Activated CD8-positive, alpha-beta T cell treated with anti-CD3 and anti-CD28 coated beads for 36 hours (primary cell): ENCODE measurements at regions not wholly inside any gene's neighbourhood (a gene's known extent, or its start where the extent isn't known, plus 50 kb on each side); places are given as distances from the start of the nearest gene placed in this dataset.

Experiments
- ATAC-seq: fragments of 200-7000 bp; cut with Tn5 transposase; one replicate; pipeline ENCODE4 v1.10.0; 2021; ENCODE audit warnings: mild to moderate bottlenecking, moderate library complexity
- CTCF ChIA-PET: fragments of 350-600 bp; sonication (Branson Sonifier 250); formaldehyde crosslinking; loops from one replicate; lab custom pipeline; 2021; ENCODE audit warnings: antibody characterized with exemption; lab: Charles Lee
- POLR2A ChIA-PET: fragments of 350-600 bp; sonication (Branson Sonifier 250); formaldehyde crosslinking; loops from one replicate; lab custom pipeline; 2021; ENCODE audit warnings: antibody characterized with exemption; lab: Charles Lee
- DNase-seq: peaks from one replicate; pipeline ENCODE4 v3.0.0-alpha.2; 2020
- H3K27ac Mint-ChIP-seq: one replicate; pipeline ENCODE4 v1.8.0; 2021; ENCODE audit warnings: mild to moderate bottlenecking, mixed read lengths
- H3K27me3 Mint-ChIP-seq: one replicate; pipeline ENCODE4 v1.8.0; 2021; ENCODE audit warnings: mixed read lengths
- H3K36me3 Mint-ChIP-seq: one replicate; pipeline ENCODE4 v1.8.0; 2021; ENCODE audit warnings: low read depth, mixed read lengths
- H3K4me1 Mint-ChIP-seq: one replicate; pipeline ENCODE4 v1.8.0; 2021; ENCODE audit warnings: low read depth, mixed read lengths
- H3K4me3 Mint-ChIP-seq: one replicate; pipeline ENCODE4 v1.8.0; 2021; ENCODE audit warnings: mild to moderate bottlenecking, moderate library complexity, mixed read lengths
- H3K9me3 Mint-ChIP-seq: one replicate; pipeline ENCODE4 v1.8.0; 2021; ENCODE audit warnings: mixed read lengths
- intact Hi-C: fragments of 100-400 bp; cut with micrococcal nuclease; formaldehyde crosslinking; loops from one replicate; pipeline ENCODE4 v1.10.0; 2022
- TF ChIP-seq, protein P1 (sequence below): fragments of 200-600 bp; IDR thresholded peaks from one replicate; pipeline ENCODE4 v1.8.0; 2022; ENCODE audit warnings: antibody characterized with exemption, mild to moderate bottlenecking

- DNase-seq (no peak), ATAC-seq (no peak)
- H3K27ac Mint-ChIP-seq = no peak overlapping the region
- no peaks in the 10 kb centered on the region for H3K36me3 Mint-ChIP-seq
- H3K4me3 Mint-ChIP-seq = no peak overlapping the region
- CTCF ChIA-PET = no interaction called here
- TF ChIP-seq, protein P1, sequence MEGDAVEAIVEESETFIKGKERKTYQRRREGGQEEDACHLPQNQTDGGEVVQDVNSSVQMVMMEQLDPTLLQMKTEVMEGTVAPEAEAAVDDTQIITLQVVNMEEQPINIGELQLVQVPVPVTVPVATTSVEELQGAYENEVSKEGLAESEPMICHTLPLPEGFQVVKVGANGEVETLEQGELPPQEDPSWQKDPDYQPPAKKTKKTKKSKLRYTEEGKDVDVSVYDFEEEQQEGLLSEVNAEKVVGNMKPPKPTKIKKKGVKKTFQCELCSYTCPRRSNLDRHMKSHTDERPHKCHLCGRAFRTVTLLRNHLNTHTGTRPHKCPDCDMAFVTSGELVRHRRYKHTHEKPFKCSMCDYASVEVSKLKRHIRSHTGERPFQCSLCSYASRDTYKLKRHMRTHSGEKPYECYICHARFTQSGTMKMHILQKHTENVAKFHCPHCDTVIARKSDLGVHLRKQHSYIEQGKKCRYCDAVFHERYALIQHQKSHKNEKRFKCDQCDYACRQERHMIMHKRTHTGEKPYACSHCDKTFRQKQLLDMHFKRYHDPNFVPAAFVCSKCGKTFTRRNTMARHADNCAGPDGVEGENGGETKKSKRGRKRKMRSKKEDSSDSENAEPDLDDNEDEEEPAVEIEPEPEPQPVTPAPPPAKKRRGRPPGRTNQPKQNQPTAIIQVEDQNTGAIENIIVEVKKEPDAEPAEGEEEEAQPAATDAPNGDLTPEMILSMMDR = no peak
- POLR2A ChIA-PET = no interaction called here
- H3K27me3 Mint-ChIP-seq = peaks cover 2% of the 10 kb centered on the region
- H3K9me3 Mint-ChIP-seq = no peaks in the 10 kb centered on the region
- H3K4me1 Mint-ChIP-seq = no peaks in the 10 kb centered on the region
- intact Hi-C loops = no loop called here
Measured at GRCh38 chr1:55578646-55579045, 363.5 kb upstream of the USP24 start.

DNA sequence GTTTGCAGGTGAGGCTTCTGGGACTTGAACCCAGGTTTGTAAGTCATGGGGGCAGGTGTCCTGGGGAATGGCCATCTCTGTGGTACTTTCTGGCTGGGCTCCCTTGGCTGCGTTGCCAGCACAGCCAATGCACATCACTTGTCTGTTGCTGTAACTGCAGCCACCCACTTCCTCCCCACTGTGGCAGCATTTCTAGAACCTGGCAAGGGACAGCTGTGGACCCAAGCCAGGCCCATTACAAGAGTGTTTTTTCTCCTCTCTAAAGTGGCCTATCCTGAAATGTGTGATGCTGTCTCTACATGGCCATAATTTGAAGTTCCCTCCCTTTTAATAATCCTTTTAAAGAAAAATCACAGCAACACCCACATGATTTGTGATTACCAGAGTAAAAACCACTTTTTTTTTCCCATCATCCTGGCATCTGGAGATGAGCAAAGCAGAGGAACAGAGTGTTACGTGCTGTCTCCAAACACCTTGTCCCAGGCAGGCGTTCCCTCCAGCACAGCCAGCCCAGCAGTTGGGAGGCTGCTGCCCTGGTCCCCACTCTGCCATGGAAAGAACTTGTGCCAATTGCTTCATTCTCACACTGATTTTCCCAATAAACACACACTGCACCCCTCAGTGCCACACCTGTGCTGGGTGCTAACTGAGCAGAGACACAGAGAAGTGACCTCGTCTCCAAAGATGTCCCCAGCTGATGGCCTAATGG is 360.6 kb upstream of the USP24 start:
- Mint-ChIP-seq H3K4me1 (no peaks in the 10 kb centered on the region), H3K9me3 (no peaks in the 10 kb centered on the region), H3K27me3 (peaks cover 5% of the 10 kb centered on the region), H3K36me3 (no peaks in the 10 kb centered on the region), H3K27ac (no peak overlapping the region), H3K4me3 (no peak overlapping the region)
- CTCF ChIA-PET = no interaction called here
- TF ChIP-seq, protein P1 = no peak
- ATAC-seq = no peak
- DNase-seq = no peak
- intact Hi-C loops = no loop called here
- POLR2A ChIA-PET = no interaction called here

DNA sequence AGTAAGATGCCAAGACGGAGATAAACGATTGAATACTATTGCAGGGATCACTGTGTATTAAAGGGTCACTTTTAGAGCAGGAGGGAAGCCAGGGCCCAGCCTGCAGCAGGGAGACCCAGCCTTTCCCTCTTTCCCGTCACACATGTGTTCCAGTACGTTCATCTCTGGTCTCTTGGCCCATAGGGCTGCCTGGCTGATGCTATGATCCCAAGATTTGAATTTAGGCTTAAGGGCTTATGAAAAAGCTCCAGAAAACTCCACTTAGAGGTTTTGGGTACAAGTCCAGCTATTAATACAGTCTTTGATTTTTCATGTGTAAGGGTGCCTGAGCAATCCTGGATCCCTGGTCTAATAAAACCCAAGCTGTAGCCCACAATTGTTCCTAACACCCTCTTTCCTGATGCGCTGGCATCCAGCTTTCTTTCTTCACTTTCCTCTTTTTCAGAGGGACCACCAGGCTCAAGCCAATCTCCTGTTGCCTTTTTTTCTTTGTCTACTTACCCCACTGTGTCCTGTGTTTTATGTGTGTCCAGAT is 359.6 kb upstream of the USP24 start:
- Mint-ChIP-seq H3K4me3 (no peak overlapping the region), H3K27me3 (peaks cover 5% of the 10 kb centered on the region), H3K9me3 (no peaks in the 10 kb centered on the region), H3K27ac (no peak overlapping the region), H3K36me3 (no peaks in the 10 kb centered on the region), H3K4me1 (no peaks in the 10 kb centered on the region)
- no peak for DNase-seq
- CTCF ChIA-PET = no interaction called here
- TF ChIP-seq, protein P1 = no peak
- intact Hi-C loops = no loop called here
- POLR2A ChIA-PET = no interaction called here
- ATAC-seq = no peak

DNA sequence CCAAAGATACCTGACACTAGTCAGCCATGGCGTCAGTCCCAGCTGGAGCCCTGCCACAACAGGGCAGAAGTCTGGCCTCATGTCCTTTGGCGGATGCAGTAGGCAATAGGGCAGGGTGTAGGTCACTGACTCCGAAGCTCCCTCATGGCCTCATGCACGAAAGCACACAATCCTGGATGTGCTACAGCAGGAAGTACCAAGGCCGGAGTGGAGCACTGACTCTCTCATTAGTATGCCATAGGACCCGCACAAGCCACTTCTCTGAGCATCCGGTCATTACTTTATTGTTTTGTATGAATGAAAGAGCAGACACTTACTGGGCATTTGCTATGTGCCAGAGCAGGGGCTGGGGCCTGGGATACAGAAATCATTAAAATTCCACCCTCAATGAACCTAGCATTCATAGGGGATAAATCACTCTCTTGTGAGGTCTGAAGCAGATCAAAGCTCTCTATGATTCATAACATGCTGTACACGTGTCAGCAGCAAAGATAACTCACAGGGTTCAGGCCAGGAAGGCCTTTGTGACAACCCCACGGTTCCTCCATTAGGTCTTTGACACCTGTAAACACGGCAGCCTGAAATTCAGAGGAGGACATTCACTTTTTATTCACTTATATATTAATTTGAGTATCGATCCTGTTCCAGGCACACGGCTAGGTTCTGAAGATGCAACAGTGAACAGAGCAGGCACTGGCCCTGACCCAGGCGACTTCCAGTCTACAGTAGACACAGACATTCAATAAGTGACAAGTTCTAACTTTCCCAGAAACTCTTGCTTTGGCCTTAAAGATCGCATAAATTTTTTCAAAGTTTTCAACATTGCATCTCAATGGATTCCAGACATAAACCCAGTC is 357.9 kb upstream of the USP24 start:
- DNase-seq = no peak
- ChIA-PET POLR2A (no interaction called here), CTCF (no interaction called here)
- Mint-ChIP-seq H3K27ac (no peak overlapping the region), H3K36me3 (no peaks in the 10 kb centered on the region), H3K4me1 (no peaks in the 10 kb centered on the region), H3K27me3 (peaks cover 11% of the 10 kb centered on the region), H3K9me3 (no peaks in the 10 kb centered on the region), H3K4me3 (no peak overlapping the region)
- no peak for ATAC-seq
- TF ChIP-seq, protein P1 = no peak
- intact Hi-C loops = no loop called here

DNA sequence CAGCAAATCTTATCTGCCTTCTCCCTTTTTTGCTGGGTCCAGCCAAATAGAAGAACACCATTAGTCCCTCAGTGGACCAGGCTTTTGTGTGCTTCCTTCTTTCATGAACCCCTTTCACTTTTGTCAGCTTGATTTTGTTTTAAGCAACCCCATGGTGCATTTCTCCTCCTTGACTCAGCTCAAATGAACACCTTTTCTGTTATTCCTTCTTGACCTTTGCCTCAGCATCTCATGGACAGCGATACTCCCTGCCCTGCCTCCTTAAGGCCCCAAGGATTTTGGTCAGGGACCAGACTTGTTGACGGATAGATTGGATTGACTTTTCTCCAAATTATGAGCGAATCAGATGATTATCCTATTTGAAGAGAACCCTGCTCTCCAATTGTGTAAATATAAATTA is 356.6 kb upstream of the USP24 start:
- Mint-ChIP-seq H3K9me3 (no peaks in the 10 kb centered on the region), H3K36me3 (no peaks in the 10 kb centered on the region), H3K27ac (no peak overlapping the region), H3K27me3 (peaks cover 11% of the 10 kb centered on the region), H3K4me3 (no peak overlapping the region), H3K4me1 (no peaks in the 10 kb centered on the region)
- TF ChIP-seq, protein P1 = no peak
- intact Hi-C loops = no loop called here
- ATAC-seq (no peak), DNase-seq (no peak)
- CTCF ChIA-PET = no interaction called here
- POLR2A ChIA-PET = no interaction called here
